ENCODE measurements at regions not wholly inside any gene's neighbourhood (a gene's known extent, or its start where the extent isn't known, plus 50 kb on each side); places are given as distances from the start of the nearest gene placed in this dataset.

DNA sequence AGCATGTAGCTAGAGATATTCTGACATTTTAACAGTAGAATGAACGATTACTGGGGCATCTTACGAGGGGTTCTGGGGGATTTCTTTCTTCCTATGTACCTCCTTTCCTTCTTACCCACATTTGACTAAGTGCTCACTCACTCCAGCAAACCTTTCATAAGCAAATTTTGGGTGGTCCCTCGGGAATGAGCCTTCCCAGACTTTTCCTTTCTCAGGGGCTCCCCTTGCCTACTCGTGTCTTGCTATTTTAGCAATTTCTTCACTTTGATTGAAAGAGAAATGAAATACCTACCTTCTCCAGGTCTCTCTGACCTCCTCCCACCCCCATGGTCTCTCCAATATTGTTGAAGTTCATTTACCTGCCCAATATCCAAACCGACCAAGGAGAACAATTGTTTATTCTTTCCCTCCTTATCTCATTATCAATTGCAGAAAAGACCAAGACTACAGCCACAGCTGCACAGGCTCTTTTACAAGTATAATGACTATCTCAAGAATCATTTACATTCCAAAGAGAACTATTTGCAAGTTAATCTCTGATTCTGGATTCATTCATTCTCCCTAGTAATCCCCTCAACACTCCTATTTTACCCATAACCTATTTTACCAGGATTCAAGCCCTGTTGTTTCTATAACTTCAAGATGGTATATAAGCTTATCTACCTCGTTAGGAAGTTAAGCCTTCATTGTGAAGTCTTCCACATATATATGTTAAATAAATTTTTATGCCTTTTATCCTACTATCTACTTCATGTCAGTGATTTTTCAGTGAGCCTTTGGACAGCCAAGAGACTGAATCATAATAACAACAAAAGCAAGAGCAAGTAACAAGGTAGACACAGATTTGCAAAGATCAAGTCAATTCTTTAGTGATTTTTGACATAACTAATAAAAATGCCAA is 480.6 kb downstream of the IPMK start:
- CTCF ChIA-PET, result no interaction called here
- Mint-ChIP-seq H3K27me3 (no peaks in the 10 kb centered on the region), H3K36me3 (ENCODE audit: low read depth) (no peaks in the 10 kb centered on the region), H3K9me3 (peaks cover 2% of the 10 kb centered on the region), H3K4me3 (no peak overlapping the region), H3K4me1 (no peaks in the 10 kb centered on the region), H3K27ac (no peak overlapping the region)
- intact Hi-C loops (cut with micrococcal nuclease), result no loop called here
- ATAC-seq (ENCODE audit: low read depth) (no peak), DNase-seq (no peak)
- POLR2A ChIA-PET, result no interaction called here
- TF ChIP-seq, protein P1, sequence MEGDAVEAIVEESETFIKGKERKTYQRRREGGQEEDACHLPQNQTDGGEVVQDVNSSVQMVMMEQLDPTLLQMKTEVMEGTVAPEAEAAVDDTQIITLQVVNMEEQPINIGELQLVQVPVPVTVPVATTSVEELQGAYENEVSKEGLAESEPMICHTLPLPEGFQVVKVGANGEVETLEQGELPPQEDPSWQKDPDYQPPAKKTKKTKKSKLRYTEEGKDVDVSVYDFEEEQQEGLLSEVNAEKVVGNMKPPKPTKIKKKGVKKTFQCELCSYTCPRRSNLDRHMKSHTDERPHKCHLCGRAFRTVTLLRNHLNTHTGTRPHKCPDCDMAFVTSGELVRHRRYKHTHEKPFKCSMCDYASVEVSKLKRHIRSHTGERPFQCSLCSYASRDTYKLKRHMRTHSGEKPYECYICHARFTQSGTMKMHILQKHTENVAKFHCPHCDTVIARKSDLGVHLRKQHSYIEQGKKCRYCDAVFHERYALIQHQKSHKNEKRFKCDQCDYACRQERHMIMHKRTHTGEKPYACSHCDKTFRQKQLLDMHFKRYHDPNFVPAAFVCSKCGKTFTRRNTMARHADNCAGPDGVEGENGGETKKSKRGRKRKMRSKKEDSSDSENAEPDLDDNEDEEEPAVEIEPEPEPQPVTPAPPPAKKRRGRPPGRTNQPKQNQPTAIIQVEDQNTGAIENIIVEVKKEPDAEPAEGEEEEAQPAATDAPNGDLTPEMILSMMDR (IDR thresholded peaks at IDR 0.05), result no peak

DNA sequence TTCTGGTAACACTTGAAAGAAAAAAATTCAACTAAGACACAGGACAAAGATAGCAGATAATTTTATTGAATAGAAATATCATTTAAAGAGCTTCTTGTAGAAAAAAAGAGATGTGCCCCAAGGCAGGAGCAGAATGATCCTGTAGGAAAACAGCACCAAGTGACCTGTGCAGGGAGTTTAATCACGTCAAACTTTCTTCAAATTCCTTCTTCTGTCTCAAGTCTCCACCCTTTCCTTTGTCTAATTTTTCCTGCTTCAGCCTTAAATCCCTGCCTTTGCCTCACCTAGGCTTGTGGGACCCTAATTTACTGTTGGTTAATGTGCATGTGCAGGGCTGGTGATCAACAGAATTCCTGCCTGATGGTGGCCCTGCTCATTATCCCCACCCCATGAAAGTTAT is 481.4 kb downstream of the IPMK start:
- TF ChIP-seq, protein P1 (IDR thresholded peaks at IDR 0.05), result no peak
- Mint-ChIP-seq H3K27ac (no peak overlapping the region), H3K9me3 (peaks cover 5% of the 10 kb centered on the region), H3K4me1 (no peaks in the 10 kb centered on the region), H3K27me3 (no peaks in the 10 kb centered on the region), H3K36me3 (ENCODE audit: low read depth) (no peaks in the 10 kb centered on the region), H3K4me3 (no peak overlapping the region)
- POLR2A ChIA-PET, result no interaction called here
- DNase-seq, result no peak
- no peak for ATAC-seq (ENCODE audit: low read depth)
- intact Hi-C loops (cut with micrococcal nuclease), result no loop called here
- CTCF ChIA-PET, result no interaction called here

DNA sequence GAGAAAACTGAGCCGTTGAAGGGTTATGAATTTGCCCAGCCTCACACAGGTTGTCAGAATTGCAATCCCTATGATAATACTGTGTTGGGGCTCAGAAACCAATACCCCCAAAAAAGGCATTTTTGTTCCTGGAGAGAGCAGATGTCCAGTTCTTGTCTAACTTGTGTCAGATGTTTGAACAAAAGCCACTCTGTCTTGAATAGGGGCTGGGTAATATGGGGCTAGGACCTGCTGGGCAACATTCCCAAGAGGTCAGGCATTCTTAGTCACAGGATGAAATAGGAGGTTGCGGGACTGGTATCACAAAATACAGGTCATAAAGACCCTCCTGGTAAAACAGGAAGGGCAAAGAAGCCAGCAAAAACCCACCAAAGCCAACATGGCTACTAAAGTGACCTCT is 482.1 kb downstream of the IPMK start:
- TF ChIP-seq, protein P1 (IDR thresholded peaks at IDR 0.05), result no peak
- ChIA-PET CTCF (no interaction called here), POLR2A (no interaction called here)
- ATAC-seq (ENCODE audit: low read depth), result no peak
- no peak overlapping the region for H3K27ac Mint-ChIP-seq
- no peaks in the 10 kb centered on the region for H3K36me3 Mint-ChIP-seq (ENCODE audit: low read depth)
- intact Hi-C loops (cut with micrococcal nuclease), result no loop called here
- H3K9me3 Mint-ChIP-seq, result peaks cover 6% of the 10 kb centered on the region
- no peak overlapping the region for H3K4me3 Mint-ChIP-seq
- H3K4me1 Mint-ChIP-seq, result no peaks in the 10 kb centered on the region
- DNase-seq, result no peak
- H3K27me3 Mint-ChIP-seq, result no peaks in the 10 kb centered on the region

DNA sequence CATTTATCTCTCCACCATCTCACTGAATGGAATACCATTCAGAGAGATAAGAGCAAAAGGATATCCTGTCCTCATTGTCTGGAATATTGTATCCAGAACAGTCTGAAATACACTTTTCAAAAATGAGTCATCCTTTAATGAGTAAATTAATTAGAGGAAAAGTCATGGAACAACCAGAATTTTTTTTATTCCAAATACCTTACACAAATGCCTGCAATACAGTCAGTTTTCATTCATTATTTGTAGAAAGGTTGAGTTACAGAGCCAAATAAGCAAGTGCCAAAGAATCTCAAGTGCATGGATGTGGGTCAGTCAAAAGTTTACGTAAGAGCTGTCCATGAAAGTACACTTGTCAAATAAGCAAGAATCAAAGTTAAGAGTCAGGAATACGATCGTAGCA is 482.6 kb downstream of the IPMK start:
- Mint-ChIP-seq H3K36me3 (ENCODE audit: low read depth) (no peaks in the 10 kb centered on the region), H3K27me3 (no peaks in the 10 kb centered on the region), H3K4me1 (no peaks in the 10 kb centered on the region), H3K4me3 (no peak overlapping the region), H3K9me3 (peaks cover 6% of the 10 kb centered on the region), H3K27ac (no peak overlapping the region)
- intact Hi-C loops (cut with micrococcal nuclease), result no loop called here
- TF ChIP-seq, protein P1 (IDR thresholded peaks at IDR 0.05), result no peak
- CTCF ChIA-PET, result no interaction called here
- DNase-seq (no peak), ATAC-seq (ENCODE audit: low read depth) (no peak)
- POLR2A ChIA-PET, result no interaction called here

DNA sequence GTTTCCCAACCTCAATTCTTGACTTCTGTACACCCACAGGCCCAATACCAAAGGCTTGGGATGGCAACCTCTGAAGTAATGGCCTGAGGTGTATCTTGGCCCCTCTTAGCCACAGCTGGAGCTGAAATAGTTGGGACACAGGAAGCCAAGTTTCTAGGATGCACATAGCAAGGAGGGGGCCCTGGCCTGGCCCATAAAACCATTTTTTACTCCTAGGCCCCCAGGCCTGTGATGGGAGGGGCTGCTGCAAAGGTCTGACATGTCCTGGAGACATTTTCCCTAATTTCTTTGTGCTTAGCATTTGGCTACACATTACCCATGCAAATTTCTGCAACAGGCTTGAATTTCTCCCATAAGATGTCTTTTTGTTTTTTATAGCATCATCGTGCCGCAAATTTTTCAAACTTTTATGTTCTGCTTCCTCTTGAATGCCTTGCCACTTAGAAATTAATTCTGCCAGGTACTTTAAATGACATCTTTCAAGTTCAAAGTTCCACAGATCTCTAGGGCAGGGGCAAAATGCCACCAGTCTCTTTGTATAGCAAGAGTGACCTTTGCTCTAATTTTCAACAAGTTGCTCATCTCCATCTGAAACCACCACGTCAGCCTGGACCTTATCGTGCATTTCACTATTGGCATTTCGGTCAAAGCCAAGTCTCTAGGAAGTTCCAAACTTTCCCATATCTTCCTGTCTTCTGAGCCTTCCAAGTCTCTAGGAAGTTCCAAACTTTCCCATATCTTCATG is 490.8 kb downstream of the IPMK start:
- Mint-ChIP-seq H3K36me3 (ENCODE audit: low read depth) (no peaks in the 10 kb centered on the region), H3K4me3 (no peak overlapping the region), H3K27me3 (no peaks in the 10 kb centered on the region), H3K27ac (no peak overlapping the region), H3K9me3 (peaks cover 13% of the 10 kb centered on the region), H3K4me1 (no peaks in the 10 kb centered on the region)
- no peak for ATAC-seq (ENCODE audit: low read depth)
- no peak for DNase-seq
- POLR2A ChIA-PET, result no interaction called here
- intact Hi-C loops (cut with micrococcal nuclease), result no loop called here
- TF ChIP-seq, protein P1 (IDR thresholded peaks at IDR 0.05), result no peak
- CTCF ChIA-PET, result no interaction called here

Measured in activated B cell treated with CpG ODN at 0.5 μM for 24 hours (primary cell).